ENCODE measurements at regions not wholly inside any gene's neighbourhood (a gene's known extent, or its start where the extent isn't known, plus 50 kb on each side); places are given as distances from the start of the nearest gene placed in this dataset.
A peak's percentile ranks its signal among the peaks of the same experiment; 100 is the strongest.
"Not testable (repeated sequence)": the region's sequence is repeated elsewhere in the genome, so short reads cannot be mapped to it uniquely, and the experiment has no call there.

DNA sequence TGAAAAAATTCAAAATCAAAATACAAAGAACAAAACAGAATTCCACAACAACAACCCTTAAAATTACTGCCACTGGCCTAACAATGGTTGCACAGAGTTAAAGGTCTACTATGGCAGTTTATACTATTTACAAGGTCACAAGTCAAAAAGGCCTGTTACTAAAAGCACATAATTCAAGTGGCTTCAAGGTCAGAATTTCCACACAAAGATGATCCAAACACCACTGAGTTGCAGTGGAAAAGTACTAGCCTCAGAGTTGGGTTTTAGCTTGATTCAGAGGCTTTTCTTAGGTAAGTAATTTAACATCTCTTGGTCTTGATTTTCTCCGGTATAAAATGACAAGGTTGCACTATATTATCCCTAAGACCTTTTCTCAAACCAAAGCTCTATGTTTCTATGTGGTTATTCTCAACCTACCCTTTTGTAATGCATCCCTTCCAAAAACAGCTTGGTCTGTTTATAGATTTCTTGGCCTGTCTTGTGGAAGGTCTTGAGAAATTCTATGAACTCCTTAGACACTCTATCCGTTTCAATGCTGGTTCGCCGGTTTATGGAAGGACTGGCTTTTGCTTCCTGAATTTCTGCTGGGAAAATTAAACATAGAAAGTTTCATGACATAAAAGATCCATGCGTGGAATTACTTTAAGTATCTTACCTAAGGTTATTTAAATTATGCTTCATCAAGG lies 69.5 kb downstream of the MDH2 start:
- DNase-seq (ENCODE audit: low spot score): not testable (repeated sequence)

DNA sequence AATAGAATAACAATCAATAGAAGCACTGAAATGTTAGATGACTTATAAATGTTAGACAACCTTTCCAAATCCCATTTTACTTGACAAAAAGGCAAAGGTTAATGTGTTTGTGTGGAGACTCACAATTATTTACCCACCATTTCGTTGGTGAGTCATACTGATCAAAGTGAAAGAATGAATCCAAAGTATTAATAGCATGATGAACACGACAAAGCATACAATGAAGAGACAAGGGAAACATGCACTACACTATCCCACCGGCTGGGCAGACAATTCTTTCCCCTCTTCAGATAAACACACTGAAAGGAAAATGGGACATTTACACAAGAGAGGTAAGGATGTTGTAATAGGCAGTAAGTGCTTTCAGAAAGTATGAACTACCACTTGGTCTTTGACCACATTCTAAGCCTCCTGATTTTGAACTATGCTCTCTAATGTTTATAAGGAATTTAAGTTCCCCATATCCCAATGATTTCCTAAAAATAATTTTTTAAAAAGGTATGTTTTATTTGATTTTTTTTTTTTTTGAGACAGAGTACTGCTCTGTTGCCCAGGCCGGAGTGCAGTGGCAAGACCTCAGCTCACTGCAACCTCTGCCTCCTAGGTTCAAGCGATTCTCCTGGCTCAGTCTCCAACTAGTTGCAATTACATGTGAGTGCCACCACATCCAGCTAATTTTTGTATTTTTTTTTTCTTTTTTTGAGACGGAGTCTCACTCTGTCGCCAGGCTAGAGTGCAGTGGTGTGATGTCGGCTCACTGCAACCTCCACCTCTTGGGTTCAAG lies 70.5 kb downstream of the MDH2 start:
- DNase-seq (ENCODE audit: low spot score): not testable (repeated sequence)

DNA sequence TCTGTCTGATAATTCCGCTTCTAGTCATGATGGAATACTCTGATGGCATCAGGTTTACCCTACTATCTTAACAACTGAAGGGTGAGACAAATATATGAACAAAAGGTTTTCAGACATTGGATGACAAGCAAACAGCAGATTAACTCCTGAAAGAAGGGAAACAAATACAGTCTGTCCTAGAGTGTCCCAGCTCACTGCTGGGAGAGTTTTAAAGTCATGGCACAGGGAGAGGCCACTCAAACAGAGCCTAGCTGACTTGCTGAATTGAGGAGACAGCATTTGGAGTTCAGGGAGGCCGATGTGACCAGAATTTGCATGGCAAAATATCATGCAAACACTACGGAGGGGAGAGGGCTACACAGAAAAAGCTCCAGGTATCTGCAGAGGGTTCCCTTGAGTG lies 73.1 kb downstream of the MDH2 start:
- DNase-seq (ENCODE audit: low spot score): no peak

DNA sequence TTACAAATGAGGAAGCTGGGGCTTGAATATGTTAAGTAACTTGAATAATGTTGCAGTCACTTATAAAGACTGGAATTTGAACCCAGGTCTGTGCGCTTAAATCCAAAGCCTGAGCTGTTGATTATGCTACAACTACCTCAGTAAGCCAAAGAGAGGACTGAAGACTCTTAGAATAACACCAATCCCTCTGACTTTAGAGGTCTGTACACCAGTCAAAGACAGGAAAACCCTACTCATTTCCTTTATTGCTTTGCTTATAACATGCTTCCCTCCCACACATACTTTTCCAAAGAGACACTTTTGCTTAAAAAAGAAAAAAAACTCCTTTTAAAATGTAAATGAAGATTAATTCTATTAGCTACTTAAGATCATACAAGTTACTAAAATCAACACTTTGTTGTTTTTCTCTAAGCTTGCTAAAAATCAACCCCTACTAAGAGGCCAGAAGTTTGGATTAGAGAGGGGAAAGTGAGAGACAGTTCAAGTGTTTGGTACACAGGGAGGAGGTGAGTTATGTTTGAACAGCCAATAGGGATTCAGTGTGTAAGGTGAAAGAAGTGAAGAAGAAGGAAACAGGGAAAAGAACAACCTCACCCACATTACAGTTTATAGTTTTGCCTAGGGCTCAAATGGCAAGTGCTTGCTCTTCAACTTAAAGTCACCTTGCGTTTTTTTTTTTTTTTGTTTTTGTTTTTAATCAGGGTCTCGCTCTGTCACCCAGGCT lies 74.8 kb downstream of the MDH2 start:
- DNase-seq (ENCODE audit: low spot score): no peak

DNA sequence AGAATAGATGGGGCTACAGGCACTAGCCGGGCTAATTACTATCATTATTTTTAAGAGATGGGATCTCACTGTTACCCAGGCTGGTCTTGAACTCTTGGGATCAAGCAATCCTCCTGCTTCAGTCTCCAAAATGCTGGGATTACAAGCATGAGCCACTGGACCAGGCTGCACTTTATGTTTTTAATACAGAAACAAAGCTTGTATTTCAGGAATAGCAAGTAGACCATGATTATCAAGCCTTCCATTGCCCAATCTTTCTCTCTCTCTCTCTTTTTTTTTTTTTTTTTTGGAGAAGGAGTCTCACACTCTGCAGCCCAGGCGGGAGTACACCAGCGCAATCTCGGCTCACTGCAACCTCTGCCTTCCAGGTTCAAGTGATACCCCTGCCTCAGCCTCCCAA lies 75.4 kb downstream of the MDH2 start:
- no peak for DNase-seq (ENCODE audit: low spot score)

DNA sequence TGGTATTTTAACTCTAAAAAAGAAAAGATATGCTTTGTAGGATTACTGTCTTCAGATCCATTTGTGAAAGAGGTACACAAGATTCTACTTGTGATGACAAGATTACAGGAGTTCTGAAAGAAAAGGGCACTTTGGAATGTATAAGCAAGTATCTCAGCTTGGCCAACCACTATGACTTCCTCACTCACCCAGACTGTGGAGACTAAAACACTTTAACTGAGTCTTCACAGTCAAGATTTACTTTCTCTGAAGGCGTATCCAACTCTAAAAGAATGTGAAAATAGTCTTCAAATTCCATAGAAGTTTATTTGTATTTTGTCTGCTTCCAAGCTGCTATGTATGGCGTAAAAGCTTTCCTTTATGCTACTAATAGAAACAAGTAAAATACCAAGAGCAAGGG lies 76.1 kb upstream of the SRRM3 start:
- no peak for DNase-seq (ENCODE audit: low spot score)

DNA sequence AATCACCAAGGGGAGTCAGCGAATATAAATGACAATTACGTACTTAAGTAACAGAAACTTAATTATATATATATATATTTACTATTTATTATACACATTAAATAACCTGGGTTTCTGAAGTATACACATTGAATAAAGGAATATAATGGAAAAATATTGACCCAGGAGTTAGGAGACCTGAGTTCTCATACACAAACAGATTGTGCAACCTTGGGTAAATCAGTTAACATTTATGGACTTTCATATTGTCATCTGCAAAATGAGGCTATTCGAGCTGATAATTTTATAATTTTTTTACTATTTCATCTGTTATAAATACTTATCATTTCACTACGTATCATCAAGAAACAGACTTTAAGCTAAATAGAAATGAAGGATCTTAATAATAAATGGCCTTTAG lies 75.1 kb upstream of the SRRM3 start:
- no peak for DNase-seq (ENCODE audit: low spot score)

DNA sequence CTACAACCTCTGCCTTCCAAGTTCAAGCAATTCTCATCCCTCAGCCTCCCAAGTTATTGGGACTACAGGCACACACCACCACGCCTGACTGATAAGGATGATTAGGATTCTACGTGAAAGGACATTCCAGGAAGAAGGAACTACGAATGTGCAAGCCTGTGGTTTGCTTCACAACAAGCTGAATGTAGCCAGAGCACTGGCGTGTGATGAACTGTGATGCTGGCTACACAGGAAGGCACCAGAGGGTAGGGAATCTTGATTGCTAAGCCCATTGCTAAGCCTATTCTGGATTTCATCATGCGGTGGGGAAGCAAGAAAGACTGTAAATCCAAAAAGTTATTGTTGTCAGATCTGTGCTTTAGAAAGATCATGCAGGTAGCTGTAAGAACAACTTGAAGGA lies 72.3 kb upstream of the SRRM3 start:
- no peak for DNase-seq (ENCODE audit: low spot score)

DNA sequence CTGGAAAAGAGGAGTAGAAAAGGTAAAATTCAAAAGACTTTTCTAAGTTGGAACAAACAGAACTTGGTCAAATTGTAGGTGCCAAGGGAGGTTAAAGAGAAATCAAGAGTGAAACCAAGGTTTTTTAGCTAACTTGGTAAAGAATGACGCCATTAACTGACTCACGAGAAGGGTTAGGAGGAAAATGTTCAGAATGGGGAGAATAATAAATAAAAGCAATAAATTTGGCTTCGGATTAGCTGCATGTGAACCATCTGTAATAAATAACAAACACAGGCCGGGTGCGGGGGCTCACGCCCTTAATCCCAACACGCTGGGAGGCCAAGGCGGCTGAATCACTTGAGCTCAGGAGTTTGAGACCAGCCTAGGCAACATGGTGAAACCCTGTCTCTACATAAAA lies 71.9 kb upstream of the SRRM3 start:
- no peak for DNase-seq (ENCODE audit: low spot score)

DNA sequence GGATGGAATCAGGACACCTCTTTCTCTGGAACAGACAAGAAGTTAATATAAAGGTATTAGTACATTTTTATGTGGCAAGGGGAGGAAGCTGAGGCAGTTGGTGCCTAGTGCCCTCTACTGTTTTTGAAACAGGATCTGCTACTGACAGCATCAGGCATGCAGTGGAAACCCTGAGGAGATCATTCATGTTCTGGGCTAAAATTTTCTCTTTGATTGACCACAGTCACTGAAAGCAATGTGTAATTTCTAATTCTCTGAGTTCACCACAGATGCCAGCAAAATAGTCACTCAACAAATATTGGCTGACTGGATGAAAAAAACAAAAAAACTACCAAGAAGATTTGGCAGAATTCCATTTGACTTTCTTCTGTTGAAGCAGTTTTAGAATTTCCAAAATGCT lies 71.0 kb upstream of the SRRM3 start:
- peak; percentile 33 for DNase-seq (ENCODE audit: low spot score)

DNA sequence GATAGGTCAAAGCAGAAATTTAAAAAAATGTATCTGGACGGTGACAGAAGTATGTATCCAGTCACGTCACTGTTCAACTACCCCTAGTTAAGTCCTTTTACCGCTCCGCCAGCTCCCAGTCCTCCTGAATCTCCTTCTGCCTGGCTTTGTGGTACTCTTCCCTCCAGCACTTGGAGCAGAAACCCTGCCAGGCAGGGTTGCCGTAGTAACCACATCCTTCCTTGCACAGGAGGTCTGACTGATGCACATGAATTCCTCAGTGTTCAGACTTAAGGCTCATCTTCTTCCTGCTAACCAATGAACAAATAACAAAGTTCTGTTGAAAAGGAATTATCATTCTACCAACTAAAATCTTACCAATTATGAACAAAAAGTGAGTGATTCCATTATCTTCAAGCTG lies 69.8 kb upstream of the SRRM3 start:
- DNase-seq (ENCODE audit: low spot score): not testable (repeated sequence)

DNA sequence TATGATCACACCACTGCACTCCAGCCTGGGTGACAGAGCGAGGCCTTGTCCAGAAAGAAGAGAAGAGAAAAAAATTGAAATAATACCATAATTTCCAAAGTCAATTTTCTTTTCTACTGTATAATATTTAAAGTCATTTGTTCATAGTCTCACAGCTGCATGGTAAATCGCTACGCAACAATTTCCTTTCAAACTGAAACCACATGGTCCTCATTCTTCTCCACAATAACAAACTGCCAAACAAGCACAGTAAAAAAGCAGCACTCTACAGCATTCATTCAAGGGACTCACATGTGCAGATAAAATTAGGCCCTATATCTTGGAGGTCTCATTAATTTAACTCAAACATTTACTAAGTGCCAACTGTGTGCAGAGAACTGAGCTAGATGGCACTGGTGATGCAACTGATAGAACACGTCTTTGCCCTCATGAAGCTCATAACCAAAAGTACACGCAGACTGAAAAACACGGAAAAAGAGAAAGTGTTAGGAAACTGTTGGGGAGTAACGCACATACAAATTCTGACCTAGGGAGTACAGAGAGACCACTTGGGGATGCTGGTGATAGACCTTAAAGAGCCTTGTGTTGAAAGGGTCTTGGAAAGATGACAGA lies 68.4 kb upstream of the SRRM3 start:
- DNase-seq (ENCODE audit: low spot score): no peak

DNA sequence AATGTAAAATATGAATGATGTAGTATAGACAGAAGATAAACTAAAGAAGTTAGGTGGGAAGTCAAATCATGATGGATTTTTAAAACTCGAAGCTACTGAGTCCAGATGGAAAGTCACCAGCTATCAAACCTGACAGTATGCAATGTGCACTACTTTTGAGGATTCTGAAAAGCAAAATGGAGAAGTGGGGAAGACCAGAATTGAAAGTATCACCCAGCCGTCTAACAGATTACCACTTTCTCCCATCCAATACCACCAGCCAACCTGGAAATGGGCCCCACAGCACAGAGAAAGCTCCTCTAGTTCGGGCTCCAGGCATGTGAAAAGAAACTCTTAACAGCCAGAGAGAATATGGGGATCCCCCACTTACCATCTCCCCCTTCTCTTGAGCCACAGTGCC lies 67.9 kb upstream of the SRRM3 start:
- no peak for DNase-seq (ENCODE audit: low spot score)

DNA sequence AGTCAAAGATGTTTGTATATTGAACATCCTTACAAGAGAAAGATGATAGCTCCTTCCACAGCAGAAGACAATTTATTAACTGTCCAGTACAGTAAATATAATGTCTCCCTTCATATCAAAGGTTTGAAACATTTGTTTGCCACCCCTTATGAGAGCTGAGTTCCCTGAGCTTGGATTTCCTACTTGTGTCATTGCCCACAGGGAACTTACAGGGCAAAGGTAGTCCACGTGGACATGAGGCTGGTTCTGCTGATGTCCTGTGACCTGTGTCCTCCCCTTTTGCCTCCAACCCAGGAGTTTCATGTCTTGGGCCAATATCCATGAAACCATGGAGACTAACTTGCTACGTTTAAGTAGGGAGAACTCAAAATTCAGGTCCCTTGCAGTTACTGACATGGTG lies 66.4 kb upstream of the SRRM3 start:
- not testable (repeated sequence) for DNase-seq (ENCODE audit: low spot score)

DNA sequence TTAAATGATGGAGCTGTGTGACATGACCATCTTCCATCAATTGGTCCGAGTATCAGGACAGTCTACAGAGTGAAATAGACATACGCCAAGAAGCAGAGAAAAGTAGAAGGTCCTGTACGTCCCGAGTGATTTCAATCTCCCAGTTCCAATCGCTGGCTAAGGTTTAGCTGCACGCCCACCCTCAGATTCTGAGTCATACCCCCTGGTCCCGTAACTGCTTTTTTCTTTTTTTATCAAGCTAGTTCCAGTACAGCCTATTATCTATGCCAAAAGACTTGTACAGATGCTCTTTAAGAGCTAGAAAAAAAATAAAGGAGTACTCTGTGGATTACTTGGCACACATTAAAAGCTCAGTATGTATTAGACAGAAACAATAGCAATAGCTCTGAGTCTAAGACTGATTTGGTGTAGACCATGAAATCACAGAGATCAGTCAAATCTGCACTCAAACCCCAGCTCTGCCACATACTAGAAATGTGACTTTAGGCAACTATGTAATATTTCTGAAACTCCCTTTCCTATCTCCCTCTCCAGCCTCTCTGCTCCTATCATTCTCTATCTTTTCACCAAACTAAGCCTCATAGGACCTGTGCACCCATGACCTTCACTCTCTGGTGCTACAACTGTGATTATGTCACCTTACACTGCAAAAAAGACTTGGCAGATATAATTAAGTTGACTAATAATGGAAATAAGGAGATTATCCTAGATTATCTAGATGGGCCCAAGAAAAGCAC lies 63.0 kb upstream of the SRRM3 start:
- not testable (repeated sequence) for DNase-seq (ENCODE audit: low spot score)

DNA sequence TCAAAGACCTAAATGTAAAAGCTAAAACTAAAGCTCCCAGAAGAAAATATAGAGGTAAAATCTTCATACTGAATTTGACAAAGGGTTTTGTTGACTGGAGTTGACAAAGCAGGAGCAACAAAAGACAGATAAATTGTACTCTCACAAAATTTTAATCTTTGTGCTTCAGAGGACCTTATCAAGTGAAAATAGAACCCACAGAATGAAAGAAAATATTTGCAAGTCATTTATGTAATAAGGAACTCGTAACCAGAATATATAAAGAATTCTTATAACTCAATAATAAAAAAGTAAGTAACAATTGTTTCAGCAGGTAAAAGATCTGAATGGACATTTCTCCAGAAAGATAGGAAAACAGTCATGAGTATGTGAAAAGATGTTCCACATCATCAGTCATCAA lies 62.0 kb upstream of the SRRM3 start:
- DNase-seq (ENCODE audit: low spot score): no peak

DNA sequence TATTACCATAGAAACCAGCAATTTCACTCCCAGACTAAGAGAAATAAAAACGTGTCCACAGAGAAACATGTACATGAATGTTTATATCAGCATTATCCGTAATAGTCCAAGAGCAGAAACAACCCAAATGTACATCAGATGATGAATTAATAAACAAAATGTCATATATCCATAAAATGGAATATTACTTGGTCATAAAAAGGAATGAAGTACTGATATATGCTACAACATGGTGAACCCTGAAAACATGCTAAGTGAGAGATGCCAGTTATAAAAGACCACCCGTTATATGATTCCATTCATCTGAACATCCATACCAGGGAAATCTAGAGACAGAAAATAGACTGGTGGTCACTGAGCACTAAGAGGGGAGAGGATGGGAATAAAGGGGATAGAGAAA lies 61.4 kb upstream of the SRRM3 start:
- DNase-seq (ENCODE audit: low spot score): not testable (repeated sequence)

DNA sequence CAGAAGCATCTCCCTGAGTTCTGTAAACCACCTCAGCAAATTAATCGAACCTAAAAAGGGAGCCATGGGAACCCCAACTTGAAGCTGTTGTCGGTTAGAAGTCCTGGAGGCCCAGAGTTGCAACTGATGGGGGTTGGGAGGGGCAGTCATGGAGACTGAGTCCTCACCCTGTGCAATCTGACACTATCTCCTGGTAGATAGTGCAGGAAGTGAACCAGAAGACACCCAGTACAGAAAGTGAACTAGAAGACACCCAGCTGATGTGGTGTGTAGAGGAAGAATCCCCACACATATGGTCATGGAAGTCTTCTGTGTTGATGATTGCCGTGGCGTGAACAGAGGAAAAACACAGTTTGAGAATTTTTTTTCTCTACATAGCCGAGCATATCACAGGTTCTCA lies 58.8 kb upstream of the SRRM3 start:
- DNase-seq (ENCODE audit: low spot score): no peak

DNA sequence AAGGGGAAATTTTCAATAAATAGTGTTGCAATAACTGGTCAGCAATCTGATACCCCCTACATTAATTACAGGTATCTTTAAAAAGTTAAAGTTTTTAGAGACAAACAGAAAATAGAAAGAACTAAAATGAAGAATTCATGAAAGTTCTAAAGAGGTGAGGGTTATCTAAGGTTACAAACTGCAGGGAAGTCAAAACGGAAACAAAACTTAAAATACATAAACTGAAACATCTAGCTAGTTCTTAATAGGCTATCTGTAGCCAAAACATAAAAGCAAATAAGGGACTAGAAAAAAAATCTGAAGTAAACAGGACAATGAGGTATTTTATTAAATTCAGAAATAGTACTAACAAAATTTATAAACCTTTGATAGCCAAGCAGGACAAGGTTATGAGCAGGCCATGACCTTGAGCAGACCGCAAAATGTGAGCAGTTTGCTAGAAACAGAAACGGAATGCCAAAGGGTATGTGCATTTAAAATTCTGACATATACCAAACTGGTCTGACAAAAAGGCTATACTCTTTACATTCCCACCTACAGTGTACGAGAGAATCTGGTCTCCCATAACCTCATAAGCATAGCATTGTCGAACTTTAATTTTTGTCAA lies 56.9 kb upstream of the SRRM3 start:
- not testable (repeated sequence) for DNase-seq (ENCODE audit: low spot score)

DNA sequence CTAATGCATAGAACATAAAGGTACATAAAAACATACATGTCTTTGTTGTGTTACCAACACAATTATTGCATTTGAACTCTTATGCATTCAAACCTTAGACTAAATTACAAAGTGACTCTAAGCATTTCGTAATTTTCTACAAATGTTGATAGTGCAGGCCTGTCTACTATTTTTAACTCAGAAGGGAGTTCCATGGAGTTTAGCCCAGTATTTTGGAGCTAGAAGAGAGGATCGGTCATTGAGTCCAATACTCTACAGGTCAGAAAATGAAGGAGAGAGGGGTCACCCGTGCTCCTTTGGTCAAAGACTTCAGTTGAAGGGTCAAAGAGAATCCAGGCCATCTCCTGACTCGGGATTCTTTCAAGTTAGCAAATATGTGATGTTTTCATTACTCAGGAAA lies 55.3 kb upstream of the SRRM3 start:
- DNase-seq (ENCODE audit: low spot score): no peak

DNA sequence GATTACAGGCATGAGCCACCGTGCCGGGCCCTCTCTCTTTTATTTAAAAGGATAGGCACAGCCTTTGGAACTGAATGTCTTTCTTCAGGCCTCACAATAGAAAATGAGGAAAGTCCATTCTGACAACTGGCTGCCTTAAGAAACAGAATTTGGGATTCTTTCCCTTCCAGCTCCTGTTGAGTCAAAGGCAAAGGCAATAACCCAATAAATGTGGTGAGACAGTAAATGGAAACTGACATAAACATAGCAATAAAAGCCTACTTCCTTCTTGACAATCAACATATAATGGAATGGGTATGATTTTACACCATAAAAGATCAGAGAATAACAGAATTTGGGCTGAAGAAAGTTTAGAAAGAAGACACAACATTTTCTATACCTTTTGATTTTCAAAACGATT lies 52.7 kb upstream of the SRRM3 start:
- not testable (repeated sequence) for DNase-seq (ENCODE audit: low spot score)

All from iPS-NIHi11 (cell line).